ENCODE measurements at regions not wholly inside any gene's neighbourhood (a gene's known extent, or its start where the extent isn't known, plus 50 kb on each side); places are given as distances from the start of the nearest gene placed in this dataset.

- no peak for TF ChIP-seq POLR2AphosphoS5 (IDR thresholded peaks at IDR 0.05; ENCODE audit: low read depth)
- TF ChIP-seq CTCF (conservative IDR thresholded peaks at IDR 0.05; ENCODE audit: low read depth in 2 of 2): no peak
- TF ChIP-seq EZH2 (IDR thresholded peaks at IDR 0.05; ENCODE audit: low read depth, unreplicated experiment): no peak
- TF ChIP-seq ZNF331 (CRISPR knock-in tag; IDR thresholded peaks at IDR 0.05; ENCODE audit: low read depth): no peak
- no peak for TF ChIP-seq JUNB (IDR thresholded peaks at IDR 0.05; ENCODE audit: unreplicated experiment)
- TF ChIP-seq, protein P1, sequence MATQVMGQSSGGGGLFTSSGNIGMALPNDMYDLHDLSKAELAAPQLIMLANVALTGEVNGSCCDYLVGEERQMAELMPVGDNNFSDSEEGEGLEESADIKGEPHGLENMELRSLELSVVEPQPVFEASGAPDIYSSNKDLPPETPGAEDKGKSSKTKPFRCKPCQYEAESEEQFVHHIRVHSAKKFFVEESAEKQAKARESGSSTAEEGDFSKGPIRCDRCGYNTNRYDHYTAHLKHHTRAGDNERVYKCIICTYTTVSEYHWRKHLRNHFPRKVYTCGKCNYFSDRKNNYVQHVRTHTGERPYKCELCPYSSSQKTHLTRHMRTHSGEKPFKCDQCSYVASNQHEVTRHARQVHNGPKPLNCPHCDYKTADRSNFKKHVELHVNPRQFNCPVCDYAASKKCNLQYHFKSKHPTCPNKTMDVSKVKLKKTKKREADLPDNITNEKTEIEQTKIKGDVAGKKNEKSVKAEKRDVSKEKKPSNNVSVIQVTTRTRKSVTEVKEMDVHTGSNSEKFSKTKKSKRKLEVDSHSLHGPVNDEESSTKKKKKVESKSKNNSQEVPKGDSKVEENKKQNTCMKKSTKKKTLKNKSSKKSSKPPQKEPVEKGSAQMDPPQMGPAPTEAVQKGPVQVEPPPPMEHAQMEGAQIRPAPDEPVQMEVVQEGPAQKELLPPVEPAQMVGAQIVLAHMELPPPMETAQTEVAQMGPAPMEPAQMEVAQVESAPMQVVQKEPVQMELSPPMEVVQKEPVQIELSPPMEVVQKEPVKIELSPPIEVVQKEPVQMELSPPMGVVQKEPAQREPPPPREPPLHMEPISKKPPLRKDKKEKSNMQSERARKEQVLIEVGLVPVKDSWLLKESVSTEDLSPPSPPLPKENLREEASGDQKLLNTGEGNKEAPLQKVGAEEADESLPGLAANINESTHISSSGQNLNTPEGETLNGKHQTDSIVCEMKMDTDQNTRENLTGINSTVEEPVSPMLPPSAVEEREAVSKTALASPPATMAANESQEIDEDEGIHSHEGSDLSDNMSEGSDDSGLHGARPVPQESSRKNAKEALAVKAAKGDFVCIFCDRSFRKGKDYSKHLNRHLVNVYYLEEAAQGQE (IDR thresholded peaks at IDR 0.05; ENCODE audit: unreplicated experiment): no peak
- TF ChIP-seq CREB1 (CRISPR knock-in tag; IDR thresholded peaks at IDR 0.05; ENCODE audit: low read depth): no peak
- no peak for TF ChIP-seq STAT1 (IDR thresholded peaks at IDR 0.05; ENCODE audit: unreplicated experiment)
- TF ChIP-seq EZH2phosphoT487 (IDR thresholded peaks at IDR 0.05; ENCODE audit: unreplicated experiment): no peak
- TF ChIP-seq, protein P2, sequence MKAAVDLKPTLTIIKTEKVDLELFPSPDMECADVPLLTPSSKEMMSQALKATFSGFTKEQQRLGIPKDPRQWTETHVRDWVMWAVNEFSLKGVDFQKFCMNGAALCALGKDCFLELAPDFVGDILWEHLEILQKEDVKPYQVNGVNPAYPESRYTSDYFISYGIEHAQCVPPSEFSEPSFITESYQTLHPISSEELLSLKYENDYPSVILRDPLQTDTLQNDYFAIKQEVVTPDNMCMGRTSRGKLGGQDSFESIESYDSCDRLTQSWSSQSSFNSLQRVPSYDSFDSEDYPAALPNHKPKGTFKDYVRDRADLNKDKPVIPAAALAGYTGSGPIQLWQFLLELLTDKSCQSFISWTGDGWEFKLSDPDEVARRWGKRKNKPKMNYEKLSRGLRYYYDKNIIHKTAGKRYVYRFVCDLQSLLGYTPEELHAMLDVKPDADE (IDR thresholded peaks at IDR 0.05): no peak
Observed at GRCh38 chr7:68183176-68183575, 1186.5 kb downstream of the TYW1 start.
